RWPE2 (cell line): ENCODE measurements at regions not wholly inside any gene's neighbourhood (a gene's known extent, or its start where the extent isn't known, plus 50 kb on each side); places are given as distances from the start of the nearest gene placed in this dataset.

Experiments
- ATAC-seq: fragments of 200-7000 bp; cut with Tn5 transposase; 3 replicates; pipeline ENCODE4 v1.9.1; 2021; ENCODE audit warnings: low read depth
- DNase-seq: peaks from one replicate; pipeline ENCODE4 v3.0.0-alpha.2; 2020; ENCODE audit warnings: low spot score
- H3K27ac ChIP-seq: fragments of 450-650 bp; 2 replicates; pipeline ENCODE4 v1.5.1; 2017; ENCODE audit warnings: mild to moderate bottlenecking; ENCODE audit not compliant: poor library complexity, severe bottlenecking
- H3K27me3 ChIP-seq: fragments of 250-450 bp; sonication (Bioruptor Pico); 2 replicates; pipeline ENCODE4 v1.5.1; 2021; ENCODE audit warnings: mild to moderate bottlenecking, moderate library complexity; ENCODE audit not compliant: insufficient read depth, poor library complexity, severe bottlenecking
- H3K36me3 ChIP-seq: fragments of 250-450 bp; sonication (Bioruptor Pico); 2 replicates; pipeline ENCODE4 v1.5.1; 2020; ENCODE audit warnings: low read depth, mild to moderate bottlenecking, moderate library complexity
- H3K4me1 ChIP-seq: fragments of 250-450 bp; sonication (Bioruptor Pico); 2 replicates; pipeline ENCODE4 v1.5.1; 2021; ENCODE audit warnings: mild to moderate bottlenecking, moderate library complexity; ENCODE audit not compliant: insufficient read depth, poor library complexity, severe bottlenecking
- H3K4me3 ChIP-seq: fragments of 250-450 bp; sonication (Bioruptor Pico); 2 replicates; pipeline ENCODE4 v1.5.1; 2021; ENCODE audit warnings: mild to moderate bottlenecking, moderate library complexity; ENCODE audit not compliant: severe bottlenecking
- H3K9me3 ChIP-seq: fragments of 250-450 bp; sonication (Bioruptor Pico); 2 replicates; pipeline ENCODE4 v1.5.1; 2021; ENCODE audit warnings: mild to moderate bottlenecking, moderate library complexity; ENCODE audit not compliant: severe bottlenecking
- CTCF ChIP-seq: fragments of 450-650 bp; IDR thresholded peaks from one replicate; pipeline ENCODE4 v1.5.1; 2017; ENCODE audit warnings: mild to moderate bottlenecking, moderate library complexity; ENCODE audit not compliant: poor library complexity, severe bottlenecking

GRCh38 chr12:23098517-23098916 lies 473.5 kb downstream of the ETNK1 start:
- Histone ChIP-seq H3K9me3 (no peaks in the 10 kb centered on the region), H3K4me3 (no peak overlapping the region), H3K4me1 (peaks cover 3% of the 10 kb centered on the region), H3K36me3 (no peaks in the 10 kb centered on the region), H3K27ac (no peak overlapping the region), H3K27me3 (no peaks in the 10 kb centered on the region)
- no peak for ATAC-seq
- no peak for TF ChIP-seq CTCF
- no peak for DNase-seq

GRCh38 chr12:23099104-23099503 lies 474.1 kb downstream of the ETNK1 start:
- DNase-seq (no peak), ATAC-seq (no peak)
- Histone ChIP-seq H3K4me3 (no peak overlapping the region), H3K4me1 (no peaks in the 10 kb centered on the region), H3K27me3 (no peaks in the 10 kb centered on the region), H3K36me3 (no peaks in the 10 kb centered on the region), H3K27ac (no peak overlapping the region), H3K9me3 (no peaks in the 10 kb centered on the region)
- TF ChIP-seq CTCF, result no peak

- no peak for TF ChIP-seq CTCF
- DNase-seq, result no peak
- Histone ChIP-seq H3K4me1 (no peaks in the 10 kb centered on the region), H3K27ac (no peak overlapping the region), H3K9me3 (no peaks in the 10 kb centered on the region), H3K36me3 (no peaks in the 10 kb centered on the region), H3K27me3 (no peaks in the 10 kb centered on the region), H3K4me3 (no peak overlapping the region)
- peak; percentile 61; the same call in 2 of the 3 replicates for ATAC-seq
Observed at GRCh38 chr12:23099604-23100003, 474.6 kb downstream of the ETNK1 start.

- H3K4me1 ChIP-seq, result no peaks in the 10 kb centered on the region
- DNase-seq, result no peak
- H3K9me3 ChIP-seq, result no peaks in the 10 kb centered on the region
- H3K27ac ChIP-seq, result no peak overlapping the region
- ATAC-seq, result no peak
- H3K36me3 ChIP-seq, result no peaks in the 10 kb centered on the region
- no peak for TF ChIP-seq CTCF
- H3K27me3 ChIP-seq, result no peaks in the 10 kb centered on the region
- no peak overlapping the region for H3K4me3 ChIP-seq
Observed at GRCh38 chr12:23108957-23109356, 484.0 kb downstream of the ETNK1 start.

- no peak overlapping the region for H3K4me3 ChIP-seq
- H3K4me1 ChIP-seq, result no peaks in the 10 kb centered on the region
- no peaks in the 10 kb centered on the region for H3K36me3 ChIP-seq
- no peak for TF ChIP-seq CTCF
- DNase-seq (no peak), ATAC-seq (no peak; the same call in 2 of the 3 replicates)
- no peaks in the 10 kb centered on the region for H3K27me3 ChIP-seq
- no peak overlapping the region for H3K27ac ChIP-seq
- H3K9me3 ChIP-seq, result no peaks in the 10 kb centered on the region
Observed at GRCh38 chr12:23113781-23114180, 488.8 kb downstream of the ETNK1 start.
